SK-N-SH (cell line): ENCODE measurements at regions not wholly inside any gene's neighbourhood (a gene's known extent, or its start where the extent isn't known, plus 50 kb on each side); places are given as distances from the start of the nearest gene placed in this dataset.

ENCODE experiments used
- CHD2 ChIP-seq: fragments of 150-350 bp; IDR thresholded peaks from 2 replicates; pipeline ENCODE4 v1.6.1; 2018; ENCODE audit warnings: low read length; ENCODE audit not compliant: partially characterized antibody
- CTCF ChIP-seq: fragments of 200-600 bp; sonication (generic); IDR thresholded peaks from 2 replicates; pipeline ENCODE4 v1.6.1; 2017; ENCODE audit warnings: antibody characterized with exemption, mild to moderate bottlenecking, moderate library complexity
- ELF1 ChIP-seq: IDR thresholded peaks from 2 replicates; pipeline ENCODE4 v1.4.0; 2012
- EP300 ChIP-seq, 2 experiments: IDR thresholded peaks; 2 replicates each; pipeline versions ENCODE4 v1.4.0 to v1.6.1; 2012; ENCODE audit warnings: borderline replicate concordance in 1 of 2, low read depth in 1 of 2, low read length in 1 of 2
- MAX ChIP-seq: IDR thresholded peaks from 2 replicates; pipeline ENCODE4 v1.4.0; 2012; ENCODE audit warnings: low read depth
- MEF2A ChIP-seq: IDR thresholded peaks from 2 replicates; pipeline ENCODE4 v1.4.0; 2012; ENCODE audit warnings: low read depth, borderline replicate concordance
- NRF1 ChIP-seq: IDR thresholded peaks from 2 replicates; pipeline ENCODE4 v1.6.1; 2012; ENCODE audit warnings: low read depth, mild to moderate bottlenecking, low read length
- POLR2AphosphoS5 ChIP-seq: IDR thresholded peaks from 2 replicates; pipeline ENCODE4 v1.6.1; 2012; ENCODE audit warnings: low read depth, low read length
- RAD21 ChIP-seq: IDR thresholded peaks from 2 replicates; pipeline ENCODE4 v1.6.1; 2012; ENCODE audit warnings: mild to moderate bottlenecking, low read length
- SIN3A ChIP-seq: IDR thresholded peaks from 2 replicates; pipeline ENCODE4 v1.6.1; 2012; ENCODE audit warnings: low read depth, mild to moderate bottlenecking, low read length, moderate library complexity, borderline replicate concordance
- TEAD4 ChIP-seq: IDR thresholded peaks from 2 replicates; pipeline ENCODE4 v1.4.0; 2012; ENCODE audit warnings: mild to moderate bottlenecking, borderline replicate concordance; ENCODE audit not compliant: insufficient read depth
- USF2 ChIP-seq: fragments of 150-350 bp; IDR thresholded peaks from 2 replicates; pipeline ENCODE4 v1.6.1; 2017; ENCODE audit warnings: antibody characterized with exemption, low read length, low read depth, borderline replicate concordance

- TF ChIP-seq CTCF = no peak
- TF ChIP-seq SIN3A = no peak
- no peak for TF ChIP-seq CHD2
- no peak for TF ChIP-seq POLR2AphosphoS5
- TF ChIP-seq RAD21 = no peak
- no peak for TF ChIP-seq NRF1
- TF ChIP-seq ELF1 = no peak
- no peak for TF ChIP-seq MEF2A
- TF ChIP-seq MAX = no peak
- TF ChIP-seq TEAD4 = no peak
- no peak for TF ChIP-seq USF2
- no peak for TF ChIP-seq EP300 (IDR thresholded peaks at IDR 0.05; ENCODE audit: borderline replicate concordance in 1 of 2, low read depth in 1 of 2, low read length in 1 of 2)
Measured at GRCh38 chr21:17989780-17990179, 170.6 kb upstream of the C21orf91 start.
